Cardiac septum (tissue), 1 donor: ENCODE measurements at regions not wholly inside any gene's neighbourhood (a gene's known extent, or its start where the extent isn't known, plus 50 kb on each side); places are given as distances from the start of the nearest gene placed in this dataset.
"Not testable (repeated sequence)": the region's sequence is repeated elsewhere in the genome, so short reads cannot be mapped to it uniquely, and the experiment has no call there.

Experiments used
- DNase-seq: peaks from one replicate; pipeline ENCODE4 v3.0.0-alpha.2; 2020; ENCODE audit warnings: low spot score
- intact Hi-C: fragments of 100-400 bp; cut with DNase I; formaldehyde crosslinking; loops from one replicate; pipeline ENCODE4 v1.14.0; 2022
- donor health status: DM: no; HTN: no; CAD: no.

DNA sequence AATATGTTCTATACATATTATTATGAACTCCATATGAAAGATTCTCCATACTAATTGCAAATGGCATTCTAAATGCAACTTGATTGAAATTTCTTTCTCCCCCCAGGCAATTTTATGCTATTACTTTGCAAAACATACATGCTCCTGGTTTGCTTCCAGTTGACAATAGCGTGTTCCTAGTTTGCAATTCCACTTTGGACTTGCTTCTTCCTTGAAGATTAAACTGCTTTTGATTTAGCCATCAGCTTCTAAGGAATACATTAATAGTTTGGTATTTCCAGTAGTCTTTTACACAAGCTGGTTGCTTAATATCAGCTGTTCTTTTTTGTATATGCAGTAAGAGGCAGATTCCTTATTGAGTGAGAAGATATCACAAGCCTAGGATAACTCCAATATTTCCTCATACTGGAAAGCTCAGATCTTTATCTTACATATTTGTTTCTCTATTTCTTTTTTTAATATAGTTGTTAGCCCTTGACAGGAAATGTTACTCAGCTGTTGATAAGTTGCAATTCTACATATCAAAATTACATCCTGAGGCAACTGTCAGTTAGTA, 1941.7 kb upstream of the LRRTM1 start:
- intact Hi-C loops: no loop called here
- no peak for DNase-seq

DNA sequence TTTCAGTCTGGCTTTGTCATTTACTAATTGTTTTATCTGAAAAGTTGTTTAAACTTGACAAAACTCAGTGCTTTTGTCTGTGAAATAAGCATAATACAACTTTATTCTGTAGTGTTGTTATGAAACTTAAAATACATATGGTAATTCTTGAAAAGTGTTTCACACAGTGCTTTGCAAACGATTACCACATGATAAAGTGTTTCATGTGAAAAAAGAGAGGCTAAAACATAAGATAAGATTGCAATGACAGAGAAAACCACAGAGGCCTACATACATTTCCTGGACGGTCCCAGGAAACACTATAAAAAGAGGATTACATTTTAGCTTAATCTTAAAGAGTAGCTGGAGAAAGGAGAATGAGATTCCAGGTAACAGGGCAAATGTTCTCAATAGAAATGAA, 1934.6 kb upstream of the LRRTM1 start:
- intact Hi-C loops: no loop called here

DNA sequence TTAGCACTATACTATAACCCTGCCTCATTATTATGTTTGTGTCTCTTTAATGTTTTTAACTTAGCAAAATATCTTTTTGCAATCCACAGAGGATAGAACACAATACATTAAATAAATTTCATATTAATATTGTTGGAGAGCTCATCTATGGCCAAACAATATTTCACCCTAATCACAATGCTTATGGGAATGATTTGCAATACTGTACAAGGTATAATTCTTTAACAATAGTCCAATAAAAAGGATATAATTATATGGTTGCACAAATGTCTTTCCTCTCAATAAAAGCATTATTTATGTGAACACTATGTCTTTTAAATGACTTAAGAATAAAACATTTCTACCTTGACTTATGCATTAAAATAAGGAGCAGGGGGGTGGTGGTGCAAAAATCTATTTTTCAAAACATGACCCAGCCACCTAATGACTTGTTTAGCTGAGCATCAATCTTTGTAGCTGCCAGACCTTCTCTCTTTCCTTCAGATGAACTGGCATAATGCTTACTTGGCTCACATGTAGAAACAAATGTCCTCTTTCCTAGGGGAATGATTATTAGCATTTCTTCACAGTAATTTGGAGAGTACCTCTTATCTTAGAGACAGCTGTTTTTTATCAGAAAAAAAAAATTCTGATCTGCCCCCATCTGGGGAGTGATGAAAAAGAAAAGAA, 1933.6 kb upstream of the LRRTM1 start:
- no peak for DNase-seq
- intact Hi-C loops: no loop called here

More for the DNA sequence above, 1934.6 kb upstream of the LRRTM1 start:
- DNase-seq: no peak

DNA sequence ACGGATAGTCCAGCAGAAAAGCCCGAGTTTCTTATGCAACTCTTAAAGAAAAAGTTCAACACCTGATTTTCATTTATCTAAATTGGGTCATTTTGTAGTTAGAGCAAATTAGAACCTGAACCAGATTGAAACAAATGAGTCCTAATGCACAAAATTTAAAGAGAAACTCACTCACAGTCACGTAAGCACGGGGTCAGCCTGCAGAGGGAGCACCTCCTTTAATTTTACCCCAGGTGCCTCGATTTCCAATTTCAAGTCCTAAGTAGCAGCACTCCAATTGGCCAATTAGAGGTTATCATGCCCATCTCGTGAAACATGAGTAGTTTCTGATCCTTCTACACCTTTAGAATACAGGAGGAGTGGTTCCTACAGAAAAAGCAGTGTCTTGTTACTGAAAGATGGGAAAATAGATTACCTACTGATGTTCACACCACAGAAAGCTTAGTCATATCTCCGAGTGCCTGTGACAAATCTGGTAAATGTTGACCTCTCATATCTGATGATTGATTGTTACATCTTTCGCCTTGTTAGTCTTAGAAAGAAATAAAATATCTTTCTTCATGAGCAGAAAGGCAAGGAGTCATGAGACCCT, 1929.8 kb upstream of the LRRTM1 start:
- DNase-seq: no peak
- intact Hi-C loops: no loop called here

DNA sequence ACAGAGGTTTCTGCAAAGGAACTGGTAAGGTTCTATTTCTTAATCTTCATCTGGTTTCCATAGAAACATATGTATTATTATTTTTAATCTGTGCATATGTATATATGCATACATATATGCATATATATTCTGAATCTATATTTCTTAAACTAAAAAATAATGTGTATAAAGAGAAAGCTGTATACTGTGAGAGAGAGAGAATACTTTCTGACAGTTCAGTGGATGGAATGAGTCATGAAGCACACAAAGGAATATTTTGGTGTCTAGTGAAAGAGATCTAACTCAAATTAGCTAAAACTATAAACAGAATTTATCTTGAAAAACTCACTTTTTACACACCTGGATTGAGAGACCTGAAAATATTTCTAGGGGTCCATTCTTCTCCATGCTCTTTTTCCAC, 1929.3 kb upstream of the LRRTM1 start:
- intact Hi-C loops: no loop called here
- no peak for DNase-seq

DNA sequence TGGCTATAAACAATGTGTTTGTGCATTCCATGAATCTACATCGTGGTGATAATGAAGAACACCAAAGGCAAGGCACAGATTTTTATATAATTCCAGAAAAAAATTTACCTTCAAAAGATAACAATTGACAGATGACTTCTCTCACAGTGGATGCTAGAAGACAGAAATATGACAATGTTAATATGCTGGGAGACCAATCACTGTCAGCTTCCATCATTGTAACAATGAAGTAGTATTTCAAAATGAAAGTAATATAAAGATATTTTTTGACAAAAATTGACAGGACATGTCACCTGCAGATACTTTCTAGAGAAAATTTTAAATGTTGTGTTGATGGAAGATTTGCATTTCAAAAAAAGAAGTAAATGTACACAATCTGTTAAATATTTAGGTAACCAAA, 1925.9 kb upstream of the LRRTM1 start:
- DNase-seq: no peak
- intact Hi-C loops: no loop called here

DNA sequence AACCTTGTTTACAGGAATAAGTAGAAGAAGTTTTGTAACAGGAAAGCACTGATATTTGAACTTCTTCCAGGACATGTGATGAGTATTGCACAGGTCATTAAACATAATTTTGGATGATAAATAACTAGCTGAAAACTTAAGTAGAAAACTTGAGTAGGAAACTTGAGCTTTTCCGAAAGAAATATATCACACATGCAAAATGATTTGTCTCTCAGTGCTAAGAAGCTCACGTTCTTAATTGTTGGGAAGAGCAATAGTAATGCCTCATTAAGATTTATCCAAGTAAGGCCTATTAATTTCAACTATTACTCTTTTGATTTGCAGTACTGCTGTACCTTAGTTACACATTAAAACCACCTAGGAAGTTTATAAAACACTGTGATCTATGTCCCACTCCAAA, 1921.9 kb upstream of the LRRTM1 start:
- DNase-seq: no peak
- intact Hi-C loops: no loop called here

DNA sequence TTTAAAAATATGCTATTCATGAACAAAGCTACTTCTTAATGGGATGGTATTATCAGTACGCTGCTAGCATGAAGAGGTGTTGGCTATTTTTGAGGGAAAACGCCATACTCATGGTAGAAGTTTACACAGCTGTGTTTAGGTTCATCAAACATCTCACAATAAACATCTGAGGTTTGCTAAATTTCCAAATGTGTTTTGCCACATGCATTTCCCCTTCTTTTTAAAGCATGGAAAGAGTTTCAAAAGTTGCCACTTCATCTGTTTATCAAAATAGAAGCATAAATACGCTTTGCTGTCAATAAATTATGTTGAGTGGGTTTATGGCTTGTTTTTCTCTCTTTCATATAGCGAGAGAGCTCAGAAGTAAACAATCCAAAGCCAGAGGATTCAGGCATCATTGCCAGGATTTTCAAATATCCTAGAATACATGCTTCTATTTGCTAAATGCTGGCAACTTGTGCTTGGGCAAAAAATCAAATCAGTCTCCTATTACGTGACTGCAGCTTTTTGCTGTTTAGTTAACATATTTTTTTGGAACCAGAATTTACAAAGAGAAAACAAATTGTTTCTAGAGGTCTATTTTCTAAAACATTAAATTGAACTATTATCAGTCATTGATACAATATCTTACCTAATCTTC, 1919.9 kb upstream of the LRRTM1 start:
- no peak for DNase-seq
- intact Hi-C loops: no loop called here

DNA sequence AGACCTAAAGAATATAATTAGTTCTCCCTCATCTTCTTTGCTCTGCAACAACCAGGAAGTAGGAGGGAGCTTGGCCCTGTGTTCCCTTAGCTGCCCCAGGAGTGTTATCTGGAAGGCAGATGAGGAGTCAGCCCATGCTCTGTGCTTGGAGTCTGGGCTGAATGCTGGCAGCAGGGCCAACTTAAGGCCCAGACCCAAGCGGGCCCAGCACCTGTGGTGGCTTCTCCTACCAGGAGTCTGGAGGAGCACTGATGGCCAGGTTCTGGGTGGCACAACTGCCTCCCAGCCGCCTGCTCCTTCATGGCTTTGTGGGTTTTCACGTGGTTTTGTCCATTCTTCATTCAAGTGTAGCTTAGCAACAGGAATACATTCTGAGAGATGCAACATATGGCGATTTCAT, 1910.7 kb upstream of the LRRTM1 start:
- intact Hi-C loops: no loop called here
- no peak for DNase-seq

DNA sequence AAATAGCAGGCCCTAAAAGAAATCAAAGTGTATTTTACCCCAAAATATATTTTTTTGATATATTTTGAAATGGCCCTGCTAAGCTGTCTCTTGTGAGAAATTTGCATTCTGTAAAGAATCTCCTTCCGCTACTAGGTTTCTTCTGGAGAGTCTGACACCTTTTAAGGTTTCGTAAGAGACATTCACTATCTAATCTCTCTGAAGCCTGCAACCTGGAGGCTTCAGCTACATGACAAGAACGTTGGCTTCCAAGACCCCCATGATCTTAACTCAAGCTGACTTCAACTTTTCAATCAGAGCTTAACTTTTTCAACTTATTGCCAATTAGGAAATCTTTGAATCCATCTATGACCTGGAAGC, 1894.9 kb upstream of the LRRTM1 start:
- DNase-seq: no peak
- intact Hi-C loops: no loop called here

DNA sequence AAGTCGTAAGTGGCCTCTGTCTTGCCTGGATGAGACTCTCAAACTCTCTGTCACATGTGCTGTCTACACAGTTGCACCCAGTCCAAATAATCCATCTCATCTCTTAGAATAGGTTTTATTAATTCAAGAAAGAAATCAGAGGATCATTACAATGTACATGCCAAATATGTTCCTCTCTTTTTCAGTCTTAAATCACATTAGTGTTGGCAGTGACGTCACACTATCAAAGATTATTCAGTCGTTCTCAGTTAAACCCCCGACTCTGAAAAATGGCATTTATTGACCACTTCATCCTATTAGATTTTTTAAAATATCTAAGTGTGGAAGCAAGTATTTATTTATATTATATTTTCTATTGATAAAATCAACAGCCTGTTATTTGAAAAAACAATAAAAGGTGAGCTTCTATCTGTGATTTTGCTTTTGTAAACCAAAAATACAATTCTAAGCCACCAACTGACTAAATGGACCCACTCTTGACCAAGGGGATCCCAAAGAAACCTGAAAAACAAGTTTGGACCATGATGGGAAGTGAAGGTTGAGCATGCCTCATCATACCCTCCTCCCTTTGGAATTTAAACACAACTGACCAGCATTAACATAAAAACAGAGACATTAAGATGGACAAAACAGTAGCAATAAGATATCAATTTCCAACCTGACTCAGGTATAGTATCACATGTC, 1894.4 kb upstream of the LRRTM1 start:
- DNase-seq: no peak
- intact Hi-C loops: no loop called here

DNA sequence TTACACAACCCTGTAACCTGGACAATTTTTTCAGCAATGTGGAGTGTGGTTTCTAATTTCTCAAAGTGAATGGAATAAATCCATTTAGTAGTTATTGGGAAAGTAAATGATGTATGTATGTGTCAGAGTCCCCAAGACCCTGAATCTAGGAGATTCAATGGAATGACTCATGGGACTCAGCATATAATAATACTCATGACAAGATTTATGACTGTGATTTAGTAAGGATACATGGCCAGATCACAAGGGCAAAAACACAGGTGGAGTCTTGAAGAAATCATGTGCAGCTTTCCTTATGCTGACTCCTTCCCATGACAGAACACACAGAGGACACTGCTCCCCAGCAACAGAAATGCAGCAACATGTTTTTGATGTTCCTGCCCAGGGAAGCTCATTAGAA, 1877.7 kb upstream of the LRRTM1 start:
- DNase-seq: no peak
- intact Hi-C loops: no loop called here

DNA sequence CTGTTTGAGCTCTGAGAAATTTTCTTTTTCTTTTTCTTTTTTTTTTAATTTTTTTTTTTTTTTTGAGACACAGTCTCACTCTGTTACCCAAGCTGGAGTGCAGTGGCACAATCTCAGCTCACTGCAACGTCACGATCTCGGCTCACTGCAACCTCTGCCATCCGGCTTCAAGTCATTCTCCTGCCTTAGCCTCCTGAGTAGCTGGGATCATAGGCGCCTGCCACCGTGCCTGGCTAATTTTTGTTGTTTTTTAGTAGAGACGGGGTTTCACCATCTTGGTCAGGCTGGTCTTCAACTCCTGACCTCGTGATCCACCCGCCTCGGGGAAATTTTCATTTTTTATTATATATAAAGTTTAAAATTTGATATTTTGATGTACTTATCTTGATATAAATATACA, 1870.7 kb upstream of the LRRTM1 start:
- DNase-seq, intact Hi-C loops: not testable (repeated sequence)

DNA sequence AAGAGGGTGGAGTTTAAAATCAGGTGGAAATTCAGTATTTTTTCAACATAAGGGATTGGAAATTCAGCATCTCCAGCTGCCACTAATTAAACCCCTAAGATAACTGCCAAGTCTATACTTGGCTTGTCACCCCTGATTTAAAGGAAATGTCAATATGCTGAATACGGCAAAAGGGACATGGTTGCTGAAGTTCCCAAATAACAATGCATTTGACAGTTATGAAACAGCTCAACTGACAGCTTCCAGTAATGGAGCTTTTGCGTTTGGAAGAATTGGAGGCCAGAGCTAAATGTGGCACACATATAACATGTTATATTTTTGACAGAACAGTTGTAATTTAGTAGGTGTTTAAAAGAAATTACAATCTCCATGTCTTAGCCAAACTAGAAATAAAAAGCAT, 1867.9 kb upstream of the LRRTM1 start:
- DNase-seq: no peak
- intact Hi-C loops: no loop called here

DNA sequence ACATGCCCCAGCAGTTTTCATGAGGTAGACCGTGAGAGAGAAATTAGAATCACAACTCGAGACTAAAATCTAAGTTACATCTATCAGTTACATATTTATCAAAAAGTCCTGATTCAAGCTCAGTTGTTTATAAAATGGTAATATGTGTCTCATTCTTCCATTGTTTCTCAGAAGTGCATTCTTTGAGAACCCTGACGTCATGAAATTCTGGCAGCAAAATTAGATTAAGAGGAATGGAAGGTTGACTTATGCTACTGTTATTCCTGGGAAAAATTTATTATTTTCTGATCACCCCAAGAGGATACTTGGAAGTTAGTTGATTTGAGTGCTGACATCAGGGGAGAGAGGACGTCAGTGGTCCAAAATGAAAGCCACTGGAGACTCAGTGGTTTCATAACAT, 1864.8 kb upstream of the LRRTM1 start:
- intact Hi-C loops: no loop called here
- no peak for DNase-seq

DNA sequence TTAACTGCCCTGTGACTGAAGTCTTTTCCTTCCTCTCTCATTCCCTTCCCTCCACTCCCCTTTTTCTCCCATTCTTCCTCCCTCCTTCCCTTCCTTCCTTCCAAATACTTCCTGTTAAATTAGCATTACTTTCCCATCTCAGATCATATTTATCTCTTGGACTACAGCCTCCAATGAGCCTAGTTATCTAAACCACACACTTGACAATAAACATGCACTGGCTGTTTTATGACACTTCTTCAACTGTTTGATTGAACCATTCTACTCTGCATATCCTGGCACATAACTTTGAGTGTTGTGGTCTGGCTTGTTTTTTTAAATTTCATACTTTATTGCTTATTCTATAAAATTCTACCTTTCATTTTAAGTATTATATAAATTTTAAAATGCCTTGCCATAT, 1860.8 kb upstream of the LRRTM1 start:
- intact Hi-C loops: no loop called here
- no peak for DNase-seq

DNA sequence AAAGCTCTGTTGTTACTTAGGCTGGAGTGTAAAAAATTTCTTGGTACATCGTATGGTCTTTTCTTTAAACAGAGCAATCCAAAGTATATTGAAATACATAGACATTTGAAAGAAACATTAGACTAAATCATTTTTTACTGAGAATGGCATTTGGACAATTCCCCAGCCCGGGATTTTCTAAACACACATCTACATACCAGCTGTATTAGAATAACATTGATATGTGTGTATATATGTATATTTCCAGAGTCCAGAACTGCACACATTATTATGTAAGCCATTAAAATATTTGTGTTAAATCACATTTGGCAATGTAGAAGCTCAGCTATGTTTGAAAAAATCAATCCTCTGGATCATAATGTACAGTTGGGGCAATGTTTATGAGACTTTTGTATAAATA, 1853.6 kb upstream of the LRRTM1 start:
- intact Hi-C loops: no loop called here
- DNase-seq: no peak

DNA sequence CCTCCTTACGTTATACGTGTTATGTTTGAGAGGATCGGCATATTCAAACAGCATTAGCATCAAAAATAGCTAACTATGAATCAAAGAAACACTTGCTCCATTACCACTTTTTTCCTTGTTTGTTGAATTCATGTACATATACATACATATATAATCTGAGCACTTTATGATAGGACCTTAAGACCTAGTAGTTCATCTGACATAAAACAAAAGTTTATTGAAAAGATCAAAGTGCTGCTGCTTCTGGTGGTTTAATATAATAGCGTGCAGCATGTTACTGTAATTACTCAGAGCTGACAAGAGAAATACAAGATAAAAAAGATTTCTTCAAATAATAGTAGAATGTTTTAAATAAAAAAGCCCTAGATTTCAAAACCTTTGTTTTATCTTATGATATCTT, 1850.9 kb upstream of the LRRTM1 start:
- intact Hi-C loops: no loop called here
- DNase-seq: no peak

DNA sequence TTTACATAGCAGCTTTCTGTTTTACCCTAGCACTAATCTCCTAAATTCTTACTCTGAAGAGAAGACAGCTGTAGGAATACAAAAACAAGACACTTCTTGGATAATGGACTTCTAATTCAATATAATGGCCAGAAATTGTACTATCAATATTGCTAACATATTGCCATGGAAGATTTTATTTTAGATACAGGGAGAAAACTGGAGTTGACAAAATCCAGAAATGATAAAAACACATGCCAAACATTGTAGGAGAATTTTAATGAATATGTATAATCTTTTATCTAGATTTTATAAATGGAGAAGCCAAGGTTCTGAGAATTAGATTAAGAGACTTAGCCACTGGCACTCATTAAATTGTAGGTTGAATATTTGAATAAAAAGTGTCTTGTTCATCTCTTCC, 1838.8 kb upstream of the LRRTM1 start:
- intact Hi-C loops: no loop called here
- DNase-seq: no peak

DNA sequence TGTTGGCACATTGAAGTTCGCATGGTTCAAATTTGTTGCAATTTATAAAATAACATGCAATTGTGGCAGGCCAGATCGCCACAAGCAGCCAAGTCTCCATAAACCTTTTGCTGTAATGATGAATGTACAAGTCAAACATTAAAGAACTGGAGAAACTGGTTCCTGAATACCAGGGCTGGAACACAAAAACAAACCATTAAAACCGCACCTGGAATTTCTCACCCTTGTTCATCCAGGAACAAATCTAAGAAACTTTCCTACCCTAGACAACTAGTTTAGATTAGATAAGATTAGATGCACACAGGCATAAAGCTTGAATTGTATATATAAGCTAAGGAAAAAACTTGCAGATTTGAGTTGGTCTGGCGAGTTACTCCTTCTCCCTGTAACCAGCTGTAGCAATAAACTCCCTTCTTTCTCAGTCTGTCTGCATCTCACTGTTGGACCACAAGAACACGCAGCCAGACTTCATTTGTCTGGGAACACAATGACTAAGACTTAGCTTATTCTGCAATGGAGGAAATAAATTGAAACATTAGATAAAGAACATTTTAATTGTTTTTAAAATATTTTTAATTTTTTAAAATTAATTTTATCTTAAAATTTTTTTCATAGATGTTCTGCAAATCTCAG, 1835.5 kb upstream of the LRRTM1 start:
- intact Hi-C loops: no loop called here
- DNase-seq: no peak
